ENCODE measurements at regions not wholly inside any gene's neighbourhood (a gene's known extent, or its start where the extent isn't known, plus 50 kb on each side); places are given as distances from the start of the nearest gene placed in this dataset.

GRCh38 chr3:193780810-193781478 lies 187.9 kb downstream of the OPA1 start:
- TF ChIP-seq CTCF (IDR thresholded peaks at IDR 0.05) = peak in 5 of 6 experiments; percentile 20 to 82 (median 76)
- no peak for TF ChIP-seq POLR2A (IDR thresholded peaks at IDR 0.05)
